ENCODE measurements at regions not wholly inside any gene's neighbourhood (a gene's known extent, or its start where the extent isn't known, plus 50 kb on each side); places are given as distances from the start of the nearest gene placed in this dataset.

DNA sequence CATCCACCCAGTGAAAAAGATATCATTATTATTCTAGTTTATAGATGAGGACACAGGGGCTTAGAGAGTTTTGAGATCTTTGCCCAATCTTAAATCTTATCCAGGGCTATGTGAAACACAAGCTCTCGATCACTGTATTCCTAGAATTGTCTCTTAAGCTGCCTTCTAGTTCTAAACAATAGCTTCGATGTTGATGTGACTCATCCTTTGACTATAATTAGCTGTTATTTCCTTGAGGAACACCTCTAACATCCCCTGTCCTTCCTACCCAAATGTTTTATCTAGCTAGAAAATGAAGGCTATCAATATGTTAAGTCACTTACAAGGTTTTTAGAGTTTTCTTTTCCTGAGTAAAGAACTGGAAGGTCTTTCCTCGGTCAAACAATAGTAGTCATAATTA is 83.1 kb upstream of the STAC start:
- no peak for DNase-seq

DNA sequence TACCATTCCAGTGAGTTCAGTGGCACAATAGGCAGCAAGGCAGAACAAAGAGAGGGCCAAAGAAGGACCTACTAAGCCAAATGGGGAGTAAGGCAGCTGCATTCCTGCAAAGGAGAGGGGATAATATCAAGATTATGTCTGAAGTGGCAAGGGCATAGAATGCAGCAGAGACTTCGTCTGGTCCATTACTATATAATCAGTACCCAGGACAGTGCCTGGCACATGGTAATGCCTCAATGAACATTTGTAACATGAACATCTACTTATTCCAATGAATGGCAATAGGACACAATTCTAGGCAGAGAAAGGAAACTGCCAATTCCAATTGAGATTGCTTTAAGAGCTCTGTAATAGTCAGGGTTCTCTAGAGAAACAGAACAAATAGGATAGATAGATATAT is 82.1 kb upstream of the STAC start:
- DNase-seq, result no peak

DNA sequence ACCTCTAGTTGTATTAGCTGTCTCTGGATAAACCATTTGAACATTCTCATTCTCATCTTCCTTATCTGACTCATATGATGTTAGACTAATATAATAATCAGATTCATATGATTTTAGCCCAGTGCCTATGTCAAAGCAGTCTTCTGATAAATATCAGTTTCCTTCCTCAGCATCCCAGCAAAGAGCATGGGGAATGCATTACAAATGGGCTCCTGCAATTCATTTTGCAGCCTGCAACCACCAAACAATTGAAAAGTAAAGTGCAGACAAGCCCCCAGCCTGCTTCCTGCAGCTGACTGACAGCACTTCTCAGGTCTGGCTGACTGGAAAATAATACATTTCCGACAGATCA is 78.2 kb upstream of the STAC start:
- DNase-seq, result no peak

DNA sequence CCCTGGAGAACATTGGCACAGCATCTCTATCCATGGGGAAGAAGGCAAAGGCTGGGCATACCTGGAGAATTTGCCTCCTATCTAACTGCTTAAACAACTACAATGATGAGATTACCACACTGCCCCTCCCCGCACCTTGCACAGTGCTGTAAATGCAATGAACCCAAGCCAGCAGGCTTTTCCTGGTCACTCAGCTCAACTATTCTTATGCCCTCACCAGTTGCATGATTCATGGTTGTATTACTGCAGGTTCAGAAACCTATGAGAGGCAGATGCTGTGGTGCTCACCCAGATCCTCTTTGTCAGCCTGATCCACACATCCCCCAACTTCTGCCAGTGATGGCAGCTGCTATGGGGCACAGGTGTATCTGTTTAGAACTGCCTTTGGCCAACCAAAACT is 77.7 kb upstream of the STAC start:
- DNase-seq, result no peak

DNA sequence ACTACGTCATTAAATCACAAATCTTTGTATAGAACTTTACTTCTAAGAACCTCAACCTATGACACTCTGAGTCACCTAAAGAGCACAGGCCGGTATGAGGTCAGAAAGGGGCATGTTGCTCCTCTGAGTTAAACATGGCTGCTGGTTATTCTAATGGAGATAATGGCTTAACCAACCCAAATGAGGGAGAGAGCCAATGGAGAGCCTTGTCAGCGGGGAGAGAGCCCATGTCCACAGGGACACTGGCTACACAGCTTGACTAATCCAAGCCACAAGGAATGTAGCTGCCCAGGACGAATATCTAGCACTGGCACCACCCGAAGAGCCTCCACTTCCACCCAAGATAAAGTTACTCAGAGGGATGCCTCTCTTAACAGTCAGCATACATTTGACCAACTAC is 77.0 kb upstream of the STAC start:
- DNase-seq, result no peak

DNA sequence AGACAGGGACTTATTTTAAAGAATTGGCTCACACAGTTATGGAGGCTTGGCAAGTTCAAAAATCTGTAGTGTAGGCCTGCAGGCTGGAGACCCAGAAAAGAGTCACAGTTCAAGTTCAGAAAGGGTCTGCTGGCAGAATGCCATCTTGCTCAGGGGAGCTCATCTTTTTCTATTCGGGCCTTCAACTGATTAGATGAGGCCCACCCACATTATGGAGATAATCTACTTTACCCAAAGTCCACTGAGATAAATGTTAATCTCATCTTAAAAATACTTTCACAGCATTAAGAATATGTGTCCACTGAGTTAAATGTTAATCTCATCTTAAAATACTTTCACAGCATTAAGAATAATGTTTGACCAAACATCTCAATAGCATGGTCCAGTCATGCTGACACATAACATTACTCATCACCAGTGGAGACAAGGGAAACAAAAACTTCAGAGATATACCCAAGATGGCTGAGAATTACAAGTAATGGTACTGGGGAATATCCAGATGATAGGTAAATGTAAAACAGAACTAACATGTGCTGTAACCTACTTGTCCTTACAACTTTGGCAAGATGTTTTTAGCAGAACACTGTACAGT is 74.3 kb upstream of the STAC start:
- DNase-seq, result peak; percentile 5

DNA sequence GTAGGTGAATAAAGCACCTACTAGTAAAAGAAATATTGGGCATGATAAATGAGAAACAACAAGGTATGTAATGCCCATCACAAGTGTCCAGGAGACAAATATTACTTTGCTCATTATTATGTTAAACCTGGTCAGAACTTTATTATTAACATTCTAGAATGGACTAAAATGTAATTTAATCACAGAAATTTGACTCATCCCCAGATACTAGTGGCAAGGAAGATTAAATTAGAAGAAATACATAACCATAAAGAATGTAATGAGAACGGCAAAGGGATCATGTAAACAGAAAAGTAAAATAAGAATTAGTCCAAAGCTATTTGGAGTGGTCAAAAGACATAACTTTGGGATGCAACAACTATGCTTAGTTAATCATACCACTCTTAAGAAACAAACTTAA is 71.2 kb upstream of the STAC start:
- no peak for DNase-seq

DNA sequence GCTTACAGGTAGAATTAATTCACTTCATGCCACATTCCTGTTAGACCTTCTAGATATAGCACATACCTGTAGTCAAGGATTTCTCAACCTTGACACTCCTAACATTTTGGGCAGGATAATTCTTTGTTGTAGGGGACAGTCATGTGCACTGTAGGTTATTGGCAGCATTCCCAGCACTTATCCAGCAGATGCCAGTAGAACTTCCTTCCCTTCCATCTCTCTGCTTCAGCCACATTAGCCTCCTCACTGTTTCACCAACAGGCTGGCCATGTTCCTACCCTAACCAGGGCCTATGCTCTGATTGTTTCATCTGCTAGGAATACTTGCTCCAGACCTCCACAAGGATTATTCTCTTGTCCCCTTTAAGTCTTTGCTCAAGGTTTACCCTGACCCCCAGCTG is 68.0 kb upstream of the STAC start:
- DNase-seq, result no peak

DNA sequence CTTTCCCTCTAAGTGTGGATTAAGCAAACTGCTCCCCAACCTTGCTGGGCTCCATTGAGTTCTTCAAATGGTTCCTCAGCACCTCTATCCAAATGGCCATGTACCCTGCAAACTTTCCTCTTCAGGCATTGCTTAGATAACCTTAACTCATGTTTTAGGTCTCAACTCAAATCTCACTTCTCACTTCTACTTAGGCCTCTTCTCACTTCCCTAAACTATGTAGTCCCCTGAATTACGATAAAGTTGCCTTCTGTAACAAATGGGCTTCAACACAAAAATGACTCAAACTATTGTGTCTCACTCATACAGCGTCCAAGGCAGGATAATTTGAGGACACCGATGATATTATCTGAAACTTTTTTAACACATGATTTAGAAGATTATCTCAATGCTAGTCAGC is 62.4 kb upstream of the STAC start:
- DNase-seq, result no peak

DNA sequence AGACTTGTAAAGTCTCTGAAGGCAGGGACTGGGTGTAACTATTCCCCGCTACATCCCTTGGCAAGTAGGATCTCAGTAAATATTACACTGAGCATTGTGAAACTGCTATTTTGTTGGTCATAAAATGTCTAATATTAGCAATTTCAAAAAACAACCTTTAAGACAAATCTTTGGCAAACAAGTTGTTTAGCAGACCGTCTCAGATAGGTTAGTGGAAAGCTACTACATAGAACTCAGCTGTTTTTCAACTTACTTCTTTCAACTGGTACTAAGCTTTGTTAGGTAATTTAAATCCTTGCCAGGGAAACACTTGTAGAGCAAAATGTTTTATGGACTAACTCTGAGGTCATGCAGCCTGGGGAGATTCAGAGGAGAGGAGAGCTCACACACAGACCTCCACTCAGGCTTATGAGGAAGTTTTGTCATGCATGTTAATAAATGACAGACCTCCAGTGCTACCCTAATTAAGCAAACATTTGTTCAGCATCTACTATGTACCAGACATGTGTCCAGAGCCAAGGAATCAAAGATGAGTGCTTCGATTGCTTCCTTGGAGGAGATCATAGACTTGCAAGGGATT is 61.6 kb upstream of the STAC start:
- DNase-seq, result no peak

DNA sequence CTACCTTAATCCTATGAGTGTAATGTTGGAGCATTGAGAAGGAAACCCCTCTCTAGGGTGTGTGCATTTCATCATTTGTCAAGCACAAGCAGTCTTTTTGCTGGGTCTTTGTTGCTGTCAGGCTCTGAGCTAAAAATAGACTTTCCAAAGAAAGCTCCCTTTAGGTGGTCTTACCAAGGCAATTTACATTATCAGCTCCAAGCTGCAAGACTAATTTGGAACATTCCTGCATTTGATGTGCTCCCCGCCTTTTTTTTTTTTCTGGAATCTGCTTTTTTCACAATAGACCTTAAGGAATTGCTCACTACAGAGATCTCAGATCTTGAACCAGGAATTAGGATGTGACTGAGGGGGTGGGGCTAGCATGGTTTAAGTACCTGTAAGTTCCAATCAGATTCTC is 60.6 kb upstream of the STAC start:
- no peak for DNase-seq
